A172 (cell line): ENCODE measurements at regions not wholly inside any gene's neighbourhood (a gene's known extent, or its start where the extent isn't known, plus 50 kb on each side); places are given as distances from the start of the nearest gene placed in this dataset.
"Not testable (repeated sequence)": the region's sequence is repeated elsewhere in the genome, so short reads cannot be mapped to it uniquely, and the experiment has no call there.

ENCODE experiments used
- DNase-seq: peaks from one replicate; pipeline ENCODE4 v3.0.0-alpha.2; 2015; ENCODE audit warnings: low spot score

DNA sequence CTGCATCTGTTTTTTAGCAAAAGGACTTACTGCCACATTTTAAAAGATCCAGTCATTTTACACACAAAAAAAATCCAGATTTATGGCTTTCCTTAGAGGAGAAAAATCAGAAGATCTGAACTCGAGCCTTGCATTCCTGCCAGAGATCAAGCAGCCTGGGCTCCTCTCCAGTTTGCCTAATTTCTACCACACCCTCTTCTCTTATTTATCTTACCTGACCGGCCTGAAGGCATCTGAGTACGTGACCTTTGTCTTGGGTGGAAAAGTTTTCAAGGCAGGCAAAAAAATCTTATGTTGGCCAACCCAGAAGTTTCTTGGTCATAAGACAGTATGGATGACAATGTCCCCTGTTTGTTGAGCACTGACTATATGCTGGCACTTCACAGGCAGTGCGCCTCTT lies 60.3 kb downstream of the CHRD start:
- no peak for DNase-seq

- no peak for DNase-seq
Observed at GRCh38 chr3:184441202-184441900, 61.5 kb downstream of the CHRD start.

- DNase-seq, result peak; percentile 14
Observed at GRCh38 chr3:184443364-184443763, 63.5 kb downstream of the CHRD start.

DNA sequence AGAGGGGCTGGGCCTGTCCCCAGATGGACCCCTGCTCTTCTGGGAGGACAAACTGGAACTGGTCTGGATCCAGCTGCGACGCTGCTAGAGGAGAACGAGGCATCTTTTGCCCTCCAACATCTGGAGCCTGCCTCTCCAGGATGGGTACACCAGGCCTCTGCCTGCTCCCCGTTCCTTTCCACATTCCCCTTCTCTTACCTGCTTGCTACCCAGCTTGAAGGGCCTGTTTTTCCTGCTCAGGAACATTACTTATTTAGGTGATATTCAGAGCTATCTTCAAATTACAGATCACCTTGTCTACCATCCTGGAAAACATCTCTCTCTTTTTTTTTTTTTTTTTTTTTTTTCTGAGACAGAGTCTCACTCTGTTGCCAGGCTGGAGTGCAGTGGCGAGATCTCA lies 64.0 kb downstream of the CHRD start:
- no peak for DNase-seq

- peak; percentile 98 for DNase-seq
Observed at GRCh38 chr3:184448321-184449160, 68.7 kb downstream of the CHRD start.

DNA sequence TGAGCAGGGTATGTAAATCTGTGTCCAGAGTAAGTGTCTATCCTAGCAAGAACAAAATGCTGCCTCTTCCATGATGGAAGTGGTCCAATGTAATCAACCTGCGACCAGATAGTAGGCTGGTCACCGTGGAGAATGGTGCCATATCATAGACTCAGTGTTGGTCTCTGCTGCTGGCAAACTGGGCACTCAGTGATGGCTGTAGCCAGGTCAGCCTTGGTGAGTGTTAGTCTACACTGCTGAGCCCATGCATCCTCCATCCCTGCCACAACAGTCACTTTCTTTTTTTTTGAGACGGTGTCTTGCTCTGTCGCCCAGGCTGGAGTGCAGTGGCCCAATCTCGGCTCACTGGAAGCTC lies 69.3 kb downstream of the CHRD start:
- no peak for DNase-seq

GRCh38 chr3:184450547-184450946 lies 70.7 kb downstream of the CHRD start:
- DNase-seq, result no peak

GRCh38 chr3:184453296-184453695 lies 73.4 kb downstream of the CHRD start:
- no peak for DNase-seq

DNA sequence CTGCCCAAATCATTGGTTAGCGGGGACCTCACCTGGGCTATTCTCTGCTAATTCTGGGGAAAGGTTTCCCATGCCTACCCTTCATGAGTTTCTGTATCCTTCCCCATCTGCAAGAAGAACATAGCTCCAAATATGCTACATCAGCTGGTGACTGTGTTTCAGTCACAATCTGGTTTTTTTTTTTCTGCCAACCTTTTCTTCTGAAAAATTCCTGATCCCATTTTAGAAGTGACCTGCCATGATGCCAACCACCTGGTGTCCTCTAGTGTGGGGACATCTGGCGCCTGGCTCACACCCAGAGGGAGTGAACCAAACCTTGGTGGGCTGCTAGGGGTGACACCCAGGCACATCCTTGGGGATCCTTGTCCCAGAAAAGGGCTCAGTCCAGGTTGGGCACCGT lies 76.1 kb downstream of the CHRD start:
- no peak for DNase-seq

GRCh38 chr3:184456476-184456875 lies 76.6 kb downstream of the CHRD start:
- DNase-seq, result no peak

DNA sequence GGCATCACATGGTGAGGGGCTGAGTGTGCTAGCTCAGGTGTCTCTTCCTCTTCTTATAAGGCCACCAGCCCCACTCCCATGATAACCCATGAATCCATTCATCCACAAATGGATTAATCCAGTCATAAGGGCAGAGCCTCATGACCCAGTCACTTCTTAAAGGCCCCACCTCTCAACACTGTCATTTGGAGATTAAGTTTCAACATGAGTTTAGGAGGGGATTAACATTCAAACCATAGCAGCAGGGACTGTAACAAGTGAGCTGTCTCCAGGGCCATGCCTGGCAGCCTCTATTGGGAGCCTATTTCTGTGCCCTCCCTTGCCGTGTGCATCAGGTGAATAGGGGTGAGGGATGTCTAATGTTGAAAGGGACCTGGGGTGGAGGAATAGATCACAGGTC lies 77.5 kb downstream of the CHRD start:
- no peak for DNase-seq

- not testable (repeated sequence) for DNase-seq
Observed at GRCh38 chr3:184457784-184458377, 78.0 kb downstream of the CHRD start.

GRCh38 chr3:184459355-184459754 lies 79.5 kb downstream of the CHRD start:
- peak; percentile 90 for DNase-seq

GRCh38 chr3:184460276-184460675 lies 80.4 kb downstream of the CHRD start:
- no peak for DNase-seq

DNA sequence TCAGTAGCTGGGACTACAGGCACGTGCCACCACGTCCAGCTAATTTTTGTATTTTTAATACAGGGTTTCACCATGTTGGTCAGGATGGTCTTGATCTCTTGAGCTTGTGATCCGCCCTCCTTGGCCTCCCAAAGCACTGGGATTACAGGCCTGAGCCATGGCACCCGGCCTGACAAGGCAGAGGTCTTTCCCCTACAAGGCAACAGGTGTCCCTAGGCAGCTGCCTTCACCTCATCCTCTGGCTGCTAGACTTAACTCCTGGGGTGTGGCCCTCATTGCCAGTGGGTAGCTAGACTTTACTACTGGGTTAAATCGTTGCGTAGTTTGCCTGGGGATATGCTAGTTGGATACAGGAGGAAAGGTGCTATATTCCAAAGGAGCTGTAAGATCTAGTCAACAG lies 81.4 kb downstream of the CHRD start:
- DNase-seq, result no peak

GRCh38 chr3:184465883-184466412 lies 86.1 kb downstream of the CHRD start:
- DNase-seq, result no peak

GRCh38 chr3:184466413-184466960 lies 86.6 kb downstream of the CHRD start:
- no peak for DNase-seq

DNA sequence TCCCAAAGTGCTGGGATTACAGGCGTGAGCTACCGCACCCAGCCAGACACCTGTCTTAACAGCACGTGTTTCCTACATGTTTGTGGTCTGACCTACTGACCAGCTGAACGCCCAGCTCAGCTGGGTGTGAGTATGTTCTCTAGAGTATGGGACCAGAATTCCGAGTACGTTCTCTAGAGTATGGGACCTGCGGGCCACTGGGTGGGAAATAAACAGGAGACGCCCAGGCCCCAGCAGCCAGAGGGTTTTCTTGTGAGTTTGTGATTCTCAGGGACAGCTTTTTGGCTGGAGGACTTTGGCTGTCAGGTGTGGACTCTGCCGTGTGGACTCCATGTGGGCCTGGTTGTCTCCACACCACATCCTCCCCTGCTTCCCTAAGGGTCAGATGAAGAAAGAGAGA lies 87.3 kb downstream of the CHRD start:
- DNase-seq, result no peak

- no peak for DNase-seq
Observed at GRCh38 chr3:184470551-184470950, 90.7 kb downstream of the CHRD start.

DNA sequence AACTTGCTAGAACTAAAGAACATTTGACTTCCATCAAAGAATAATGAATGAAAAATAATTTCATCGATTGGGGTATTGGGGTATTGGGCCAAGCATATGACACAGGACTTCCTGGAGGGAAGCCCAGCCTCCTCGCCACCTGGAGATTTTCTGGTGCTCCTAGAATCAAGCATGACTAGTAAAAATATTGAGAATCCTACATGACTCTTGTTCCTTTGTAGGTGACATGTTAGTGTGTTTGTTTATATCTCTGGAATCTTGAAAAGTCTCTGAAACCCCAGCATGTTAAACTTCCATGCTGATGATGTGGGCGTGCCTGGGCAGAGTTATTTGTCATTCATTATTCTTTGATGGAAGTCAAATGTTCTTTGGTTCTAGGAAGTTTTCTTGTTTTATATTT lies 90.1 kb upstream of the EPHB3 start:
- no peak for DNase-seq

DNA sequence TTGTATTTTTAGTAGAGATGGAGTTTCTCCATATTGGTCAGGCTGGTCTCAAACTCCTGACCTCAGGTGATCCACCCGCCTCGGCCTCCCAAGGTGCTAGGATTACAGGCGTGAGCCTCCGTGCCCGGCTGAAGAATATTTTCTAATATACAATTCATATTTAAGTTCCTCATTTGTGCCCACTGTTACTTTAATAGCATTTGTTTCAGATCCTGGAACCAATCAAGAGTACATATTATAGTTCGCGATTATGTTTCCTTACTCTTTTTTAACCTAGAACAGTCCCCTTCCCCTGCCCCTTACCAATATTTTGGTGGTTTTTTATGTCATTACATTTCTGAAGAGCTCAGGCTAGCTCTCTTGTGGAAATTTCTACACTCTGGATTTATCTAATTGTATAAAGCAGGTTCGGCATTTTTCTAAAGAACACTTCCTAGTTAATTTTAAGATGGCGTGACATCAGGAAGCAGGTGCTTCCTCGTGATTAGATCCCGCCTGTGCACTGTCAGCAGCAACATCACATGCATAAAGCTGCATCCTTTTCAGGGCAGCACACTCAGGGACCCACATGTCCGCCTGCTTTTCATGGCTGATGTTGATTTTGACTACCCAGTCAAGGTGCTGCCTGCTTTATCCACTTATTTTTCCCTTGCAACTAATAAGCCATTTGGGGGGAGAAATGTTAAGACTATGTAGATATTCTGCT lies 88.7 kb upstream of the EPHB3 start:
- DNase-seq, result no peak

DNA sequence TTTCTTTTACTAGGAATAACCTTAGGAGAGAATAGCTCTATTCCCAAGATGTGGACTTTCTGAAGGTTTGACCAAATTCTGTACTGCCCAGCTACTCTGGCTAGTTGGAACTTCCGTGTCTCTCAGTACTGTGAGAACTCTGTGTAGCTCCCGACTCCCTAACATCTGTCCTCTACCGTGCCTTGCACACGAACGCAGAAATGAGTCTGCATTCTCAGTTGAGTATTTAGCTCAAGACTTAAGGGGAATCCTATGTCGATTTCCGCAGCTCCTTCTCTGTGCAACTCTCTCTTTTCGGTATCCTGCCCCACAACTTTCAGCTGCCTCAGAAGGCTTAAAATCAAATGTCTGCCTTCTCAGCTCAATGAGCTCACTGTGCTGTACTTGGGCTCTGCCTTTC lies 86.7 kb upstream of the EPHB3 start:
- DNase-seq, result no peak
